OCI-LY7 (cell line): ENCODE measurements at regions not wholly inside any gene's neighbourhood (a gene's known extent, or its start where the extent isn't known, plus 50 kb on each side); places are given as distances from the start of the nearest gene placed in this dataset.

ENCODE experiments used
- CTCF ChIP-seq: fragments of 200-600 bp; sonication (generic); conservative IDR thresholded peaks from 2 replicates; pipeline ENCODE4 v1.5.1; 2014; ENCODE audit warnings: mild to moderate bottlenecking, antibody characterized with exemption, low read length, moderate library complexity, mixed read lengths
- EZH2phosphoT487 ChIP-seq: fragments of 200-600 bp; sonication (generic); IDR thresholded peaks from 2 replicates; pipeline ENCODE4 v1.6.1; 2018; ENCODE audit warnings: low read depth, borderline replicate concordance, mild to moderate bottlenecking, mixed run types, antibody characterized with exemption, low read length, moderate library complexity, mixed read lengths

- TF ChIP-seq CTCF (no peak), EZH2phosphoT487 (no peak)
These were observed 207.7 kb downstream of the DSEL start for GRCh38 chr18:67308819-67309218.
